Left lobe of liver (tissue), 2 donors: ENCODE measurements at regions not wholly inside any gene's neighbourhood (a gene's known extent, or its start where the extent isn't known, plus 50 kb on each side); places are given as distances from the start of the nearest gene placed in this dataset.

Source experiments
- ATAC-seq: fragments of 200-7000 bp; cut with Tn5 transposase; one replicate; pipeline ENCODE4 v1.9.1; 2020; ENCODE audit warnings: mild to moderate bottlenecking, moderate library complexity
- DNase-seq: peaks from one replicate; pipeline ENCODE4 v3.0.0-alpha.2; 2020; ENCODE audit warnings: low spot score
- donor health status: DM: no; HTN: no; CAD: no; lungs with moderate emphysema.
- donor health status: DM: no; HTN: yes; CAD: no.

DNA sequence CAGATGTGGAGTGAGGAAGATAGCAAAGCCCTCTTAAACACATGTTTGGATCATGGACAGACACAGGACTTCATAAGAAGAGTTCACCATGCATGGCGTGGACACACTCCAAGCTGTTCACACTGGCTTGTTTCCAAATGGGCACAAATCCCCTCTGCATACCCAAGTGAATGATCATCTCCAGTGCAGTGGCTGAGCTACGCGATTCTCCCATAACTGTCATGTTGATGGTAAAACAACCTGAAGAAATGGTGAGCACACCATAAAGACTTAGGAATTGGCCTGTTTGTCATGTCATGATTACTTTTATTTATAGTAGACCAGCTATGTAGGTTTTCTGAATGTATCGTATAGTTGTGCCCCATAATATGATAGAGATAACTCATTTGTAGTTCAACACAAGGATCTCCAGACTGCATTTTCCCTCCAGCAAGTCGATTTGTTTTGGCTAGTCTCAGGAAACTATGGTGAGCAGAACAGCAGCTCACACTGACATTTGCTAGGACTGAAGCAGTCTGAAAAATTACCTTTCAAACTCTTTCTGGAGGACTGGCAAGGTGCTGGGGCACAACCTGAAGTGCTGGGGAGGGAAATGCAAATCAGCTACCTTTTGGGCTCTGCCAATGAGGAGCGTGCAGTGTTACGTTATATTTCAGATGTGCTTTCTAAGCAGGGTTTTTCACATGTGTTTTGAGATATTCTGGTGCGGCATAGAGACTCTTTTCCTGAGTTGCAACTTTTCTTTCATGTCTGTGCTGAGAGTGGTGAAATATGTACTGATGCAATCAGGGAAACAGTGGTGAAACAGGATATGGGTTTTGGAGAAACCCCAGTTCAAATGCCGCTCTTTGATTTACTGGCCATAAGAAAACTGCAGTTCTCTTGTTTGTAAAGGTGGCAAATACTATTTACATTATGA is 629.6 kb upstream of the DPP6 start:
- ATAC-seq (no peak), DNase-seq (no peak)

GRCh38 chr7:153423210-153423590 is 629.0 kb upstream of the DPP6 start:
- DNase-seq (no peak), ATAC-seq (no peak)

GRCh38 chr7:153430931-153431330 is 621.3 kb upstream of the DPP6 start:
- no peak for DNase-seq
- no peak for ATAC-seq

- DNase-seq (no peak), ATAC-seq (no peak)
Measured at GRCh38 chr7:153432063-153432462, 620.1 kb upstream of the DPP6 start.

GRCh38 chr7:153433223-153433622 is 619.0 kb upstream of the DPP6 start:
- DNase-seq = no peak
- ATAC-seq = no peak

DNA sequence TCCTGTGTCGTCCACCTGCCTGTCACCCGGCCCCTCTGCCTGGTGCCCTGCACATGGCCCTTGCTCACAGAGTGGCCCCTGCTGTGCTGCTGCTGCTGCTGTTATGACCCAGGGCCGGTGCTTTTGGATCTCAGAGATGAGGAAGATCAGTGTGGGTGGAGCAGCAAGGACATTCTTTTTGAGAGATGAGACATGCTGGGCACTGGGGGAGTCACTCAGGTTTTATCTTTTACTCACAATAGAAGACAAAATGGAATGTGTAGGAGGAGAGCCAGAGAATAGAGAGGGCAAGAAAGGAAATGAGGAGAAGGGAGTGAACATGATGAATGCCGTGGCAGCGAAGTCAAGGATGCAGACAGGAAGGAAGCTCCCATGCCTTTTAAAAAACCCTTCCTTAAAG is 611.5 kb upstream of the DPP6 start:
- DNase-seq = no peak

GRCh38 chr7:153443032-153443701 is 609.0 kb upstream of the DPP6 start:
- ATAC-seq (no peak), DNase-seq (no peak)

More for the DNA sequence above, 611.5 kb upstream of the DPP6 start:
- ATAC-seq = no peak

- ATAC-seq = no peak
Measured at GRCh38 chr7:153444641-153445040, 607.6 kb upstream of the DPP6 start.

DNA sequence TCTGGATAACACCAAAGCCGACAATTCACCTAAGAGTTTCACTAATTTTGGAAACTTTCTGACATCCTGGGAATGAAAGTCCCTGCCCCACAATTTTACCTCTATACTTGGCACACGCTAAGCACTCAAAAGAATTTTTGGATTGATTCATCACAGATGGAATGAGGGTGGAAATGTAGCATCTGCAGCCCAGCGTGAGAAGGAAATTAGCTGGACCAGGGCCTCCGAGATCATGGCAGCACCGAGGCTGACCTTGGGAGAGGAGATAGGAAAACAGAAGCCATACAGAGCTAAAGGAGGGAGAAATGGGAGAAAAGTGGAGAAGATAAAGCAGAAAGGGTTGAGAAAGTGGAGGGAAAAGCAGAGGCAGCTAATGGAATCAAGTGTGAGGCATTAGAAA is 606.6 kb upstream of the DPP6 start:
- no peak for DNase-seq
- ATAC-seq = no peak

More at GRCh38 chr7:153444641-153445040, 607.6 kb upstream of the DPP6 start:
- DNase-seq = no peak

DNA sequence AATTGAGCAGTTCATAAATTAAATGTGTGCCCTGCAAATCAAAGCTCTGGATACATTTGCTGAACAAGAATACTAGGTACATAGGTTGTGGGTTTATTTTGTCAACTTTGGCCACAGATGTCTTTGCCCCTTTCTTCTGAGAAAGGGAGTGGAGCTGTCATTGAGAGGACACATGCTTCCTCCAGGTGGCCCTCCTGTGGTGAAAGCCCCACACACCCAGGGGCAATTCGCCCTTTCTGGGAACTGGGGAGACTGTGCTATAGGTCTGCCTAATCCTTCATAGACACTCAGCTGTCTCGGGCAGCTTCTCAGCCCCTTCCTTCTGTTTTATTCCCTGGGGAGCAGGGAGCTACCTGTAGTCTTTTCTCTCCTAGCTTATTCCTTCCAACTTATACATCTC is 605.7 kb upstream of the DPP6 start:
- DNase-seq (no peak), ATAC-seq (no peak)

- ATAC-seq (no peak), DNase-seq (no peak)
Measured at GRCh38 chr7:153447011-153447410, 605.2 kb upstream of the DPP6 start.

- no peak for ATAC-seq
- DNase-seq = no peak
Measured at GRCh38 chr7:153452661-153453060, 599.5 kb upstream of the DPP6 start.

DNA sequence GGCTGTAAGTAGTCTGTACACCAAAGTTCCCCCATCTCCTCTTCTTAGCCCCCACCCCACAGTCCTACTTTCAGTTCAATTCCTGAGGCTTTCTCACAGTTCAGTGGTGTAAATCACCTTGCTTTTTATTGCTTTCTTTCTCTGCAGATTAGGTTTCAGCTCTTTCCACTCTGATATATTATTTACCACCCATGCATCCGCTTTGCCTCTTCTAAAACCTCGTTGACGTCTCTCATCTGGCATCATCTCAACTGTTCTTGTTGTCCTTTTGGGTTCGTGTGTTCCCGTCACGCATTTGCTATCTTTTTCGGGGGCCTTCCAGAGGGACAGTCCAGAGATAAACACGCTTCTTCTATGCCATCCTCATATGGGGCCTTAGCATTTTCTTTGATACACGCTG is 597.9 kb upstream of the DPP6 start:
- ATAC-seq (no peak), DNase-seq (no peak)

GRCh38 chr7:153457746-153458145 is 594.5 kb upstream of the DPP6 start:
- ATAC-seq = no peak
- no peak for DNase-seq

- no peak for ATAC-seq
- no peak for DNase-seq
Measured at GRCh38 chr7:153470004-153470671, 582.1 kb upstream of the DPP6 start.

- DNase-seq = no peak
- no peak for ATAC-seq
Measured at GRCh38 chr7:153472516-153472915, 579.7 kb upstream of the DPP6 start.

- ATAC-seq (no peak), DNase-seq (no peak)
Measured at GRCh38 chr7:153473185-153473584, 579.0 kb upstream of the DPP6 start.

GRCh38 chr7:153475239-153475638 is 577.0 kb upstream of the DPP6 start:
- DNase-seq (no peak), ATAC-seq (no peak)

DNA sequence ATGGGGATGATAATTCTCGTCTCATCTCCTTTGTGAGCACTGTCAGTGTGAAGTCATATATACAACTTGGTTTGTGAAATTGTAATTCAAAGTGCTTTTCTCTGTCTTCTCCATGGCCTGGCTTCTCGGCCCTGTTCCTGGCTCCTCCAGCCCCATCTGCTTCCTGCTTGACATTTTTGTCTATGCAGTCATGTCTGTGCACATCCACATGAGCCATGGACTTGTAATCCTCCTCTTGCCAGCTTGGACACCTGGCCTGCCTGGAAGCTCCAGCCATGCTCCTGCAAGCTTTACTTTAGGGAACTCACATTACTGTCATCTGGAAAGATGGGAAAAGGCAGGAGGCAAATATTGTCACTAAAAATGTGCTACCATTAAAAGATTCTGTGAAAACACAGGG is 576.0 kb upstream of the DPP6 start:
- no peak for ATAC-seq
- no peak for DNase-seq

GRCh38 chr7:153496257-153496656 is 555.9 kb upstream of the DPP6 start:
- ATAC-seq (no peak), DNase-seq (no peak)

GRCh38 chr7:153503093-153503492 is 549.1 kb upstream of the DPP6 start:
- ATAC-seq (no peak), DNase-seq (no peak)
